ENCODE measurements at regions not wholly inside any gene's neighbourhood (a gene's known extent, or its start where the extent isn't known, plus 50 kb on each side); places are given as distances from the start of the nearest gene placed in this dataset.

- no peak for DNase-seq (ENCODE audit: low spot score)
These were observed 120.2 kb upstream of the XYLT1 start for GRCh38 chr16:17590711-17591654.

GRCh38 chr16:17589898-17590297 lies 119.1 kb upstream of the XYLT1 start:
- no peak for DNase-seq (ENCODE audit: low spot score)

- no peak for DNase-seq (ENCODE audit: low spot score)
These were observed 114.8 kb upstream of the XYLT1 start for GRCh38 chr16:17585449-17586074.

- DNase-seq (ENCODE audit: low spot score), result peak; percentile 49
These were observed 108.5 kb upstream of the XYLT1 start for GRCh38 chr16:17578981-17579874.

GRCh38 chr16:17574256-17574655 lies 103.5 kb upstream of the XYLT1 start:
- no peak for DNase-seq (ENCODE audit: low spot score)

GRCh38 chr16:17572145-17572544 lies 101.4 kb upstream of the XYLT1 start:
- DNase-seq (ENCODE audit: low spot score), result no peak

GRCh38 chr16:17571499-17572093 lies 100.8 kb upstream of the XYLT1 start:
- DNase-seq (ENCODE audit: low spot score), result no peak

GRCh38 chr16:17568239-17568638 lies 97.5 kb upstream of the XYLT1 start:
- no peak for DNase-seq (ENCODE audit: low spot score)

GRCh38 chr16:17567455-17567854 lies 96.7 kb upstream of the XYLT1 start:
- DNase-seq (ENCODE audit: low spot score), result no peak

GRCh38 chr16:17566656-17567450 lies 96.1 kb upstream of the XYLT1 start:
- DNase-seq (ENCODE audit: low spot score), result no peak

GRCh38 chr16:17566075-17566474 lies 95.3 kb upstream of the XYLT1 start:
- no peak for DNase-seq (ENCODE audit: low spot score)

- no peak for DNase-seq (ENCODE audit: low spot score)
These were observed 94.8 kb upstream of the XYLT1 start for GRCh38 chr16:17565605-17566004.

- DNase-seq (ENCODE audit: low spot score), result no peak
These were observed 94.1 kb upstream of the XYLT1 start for GRCh38 chr16:17564856-17565255.

GRCh38 chr16:17563323-17564091 lies 92.7 kb upstream of the XYLT1 start:
- DNase-seq (ENCODE audit: low spot score), result no peak

- no peak for DNase-seq (ENCODE audit: low spot score)
These were observed 90.3 kb upstream of the XYLT1 start for GRCh38 chr16:17561056-17561455.

- DNase-seq (ENCODE audit: low spot score), result no peak
These were observed 89.8 kb upstream of the XYLT1 start for GRCh38 chr16:17560548-17560947.

GRCh38 chr16:17559394-17559793 lies 88.6 kb upstream of the XYLT1 start:
- DNase-seq (ENCODE audit: low spot score), result no peak

GRCh38 chr16:17557949-17558348 lies 87.2 kb upstream of the XYLT1 start:
- no peak for DNase-seq (ENCODE audit: low spot score)

- no peak for DNase-seq (ENCODE audit: low spot score)
These were observed 86.7 kb upstream of the XYLT1 start for GRCh38 chr16:17557480-17557879.
